Peyer's patch (tissue), 4 donors: ENCODE measurements at regions not wholly inside any gene's neighbourhood (a gene's known extent, or its start where the extent isn't known, plus 50 kb on each side); places are given as distances from the start of the nearest gene placed in this dataset.

ENCODE experiments used
- CTCF ChIP-seq, 6 experiments: fragments of 450-650 bp in 4 of 6; fragments of 200-600 bp in 2 of 6; sonication (generic) in 1 of 6; IDR thresholded peaks; one replicate each; pipeline ENCODE4 v1.5.1; 2017 to 2019; ENCODE audit warnings: antibody characterized with exemption in 6 of 6, mild to moderate bottlenecking in 3 of 6, moderate library complexity in 1 of 6
- POLR2A ChIP-seq, 2 donors: fragments of 450-650 bp; IDR thresholded peaks; one replicate each; pipeline ENCODE4 v1.5.1; 2017; ENCODE audit warnings: antibody characterized with exemption in 2 of 2, mild to moderate bottlenecking in 2 of 2, moderate library complexity in 2 of 2

GRCh38 chr5:33329891-33330290 is 110.9 kb upstream of the TARS1 start:
- no peak for TF ChIP-seq CTCF (IDR thresholded peaks at IDR 0.05)
- TF ChIP-seq POLR2A (IDR thresholded peaks at IDR 0.05), result no peak
